ENCODE measurements at regions not wholly inside any gene's neighbourhood (a gene's known extent, or its start where the extent isn't known, plus 50 kb on each side); places are given as distances from the start of the nearest gene placed in this dataset.

GRCh38 chr3:159843840-159844730 is 144.6 kb upstream of the IL12A start:
- Histone ChIP-seq H3K4me2 (ENCODE audit: low read length) (no peak overlapping the region), H3K4me3 (replicated peaks in 1 of 2; ENCODE audit: low read depth in 1 of 2, low read length in 2 of 2) (no peak overlapping the region), H4K20me1 (ENCODE audit: insufficient read depth) (no peaks in the 10 kb centered on the region), H3K36me3 (ENCODE audit: control insufficient read depth in 1 of 2, insufficient read depth in 2 of 2, low read length in 2 of 2) (no peaks in the 10 kb centered on the region), H3K79me2 (ENCODE audit: insufficient read depth, low read length) (no peaks in the 10 kb centered on the region; the same call in none of the 2 replicates), H3K27me3 (ENCODE audit: insufficient read depth, low read length) (no peaks in the 10 kb centered on the region), H3K9me2 (ENCODE audit: insufficient read depth) (no peaks in the 10 kb centered on the region), H2AFZ (ENCODE audit: low read depth, low read length, poor library complexity, severe bottlenecking) (no peak overlapping the region), H3K27ac (ENCODE audit: low read depth, low read length) (no peak overlapping the region), H3K9ac (ENCODE audit: low read length) (no peak overlapping the region), H3K4me1 (ENCODE audit: control insufficient read depth in 1 of 2, insufficient read depth in 2 of 2, low read length in 2 of 2) (no peaks in the 10 kb centered on the region), H3K9me3 (ENCODE audit: control insufficient read depth in 1 of 2, insufficient read depth in 1 of 2, low read depth in 1 of 2, low read length in 2 of 2) (no peaks in the 10 kb centered on the region)
- no TSS peak for BruUV-seq (replicated peaks)
- ChIA-PET POLR2A (no interaction called here), CTCF (interaction anchor here (1.2 kb wide), 1 partner anchor 162 kb away, joined by 3 read pairs; no protein-coding TSS in a partner anchor), RAD21 (ENCODE audit: low non-redundant PET in 1 of 2, low total read pairs in 2 of 2, uncharacterized antibody in 2 of 2, unreplicated experiment in 2 of 2) (no interaction called here)
- ATAC-seq (no peak), DNase-seq (ENCODE audit: low read depth, low spot score) (no peak)
- intact Hi-C loops (cut with micrococcal nuclease) = no loop called here
- TF ChIP-seq CBX3 (IDR thresholded peaks at IDR 0.05; ENCODE audit: low read depth) (no peak), ZBTB33 (IDR thresholded peaks at IDR 0.05; ENCODE audit: extremely low read depth, insufficient replicate concordance, low read length) (no peak), FOSL1 (IDR thresholded peaks at IDR 0.05; ENCODE audit: low read depth) (no peak), ELF1 (IDR thresholded peaks at IDR 0.05; ENCODE audit: borderline replicate concordance, low read depth) (no peak), CEBPB (IDR thresholded peaks at IDR 0.05; ENCODE audit: low read depth) (no peak), REST (IDR thresholded peaks at IDR 0.05; ENCODE audit: low read depth) (no peak), ATF3 (IDR thresholded peaks at IDR 0.05) (no peak), ZNF274 (IDR thresholded peaks at IDR 0.05; ENCODE audit: low read depth, low read length) (no peak), EZH2 (IDR thresholded peaks at IDR 0.05) (no peak), CTCF (IDR thresholded peaks at IDR 0.05 in 2 of 3, conservative IDR thresholded peaks at IDR 0.05 in 1 of 3; ENCODE audit: borderline replicate concordance in 1 of 3, insufficient read depth in 1 of 3, low read depth in 2 of 3, low read length in 2 of 3) (no peak), SP1 (IDR thresholded peaks at IDR 0.05; ENCODE audit: low read depth) (no peak), MAX (IDR thresholded peaks at IDR 0.05) (no peak), EZH2phosphoT487 (IDR thresholded peaks at IDR 0.05; ENCODE audit: borderline replicate concordance) (no peak), POLR2AphosphoS5 (IDR thresholded peaks at IDR 0.05; ENCODE audit: low read depth, low read length) (no peak), RAD21 (IDR thresholded peaks at IDR 0.05; ENCODE audit: low read depth) (no peak), SIN3A (IDR thresholded peaks at IDR 0.05; ENCODE audit: low read depth) (no peak), EGR1 (IDR thresholded peaks at IDR 0.05; ENCODE audit: low read depth) (no peak), SRF (IDR thresholded peaks at IDR 0.05; ENCODE audit: low read depth) (no peak), YY1 (IDR thresholded peaks at IDR 0.05; ENCODE audit: extremely low read depth, insufficient replicate concordance, low read depth, low read length) (no peak)

Data from HCT116 (cell line).